RKO (cell line): ENCODE measurements at regions not wholly inside any gene's neighbourhood (a gene's known extent, or its start where the extent isn't known, plus 50 kb on each side); places are given as distances from the start of the nearest gene placed in this dataset.

ENCODE experiments used
- DNase-seq: peaks from one replicate; pipeline ENCODE4 v3.0.0-alpha.2; 2016; ENCODE audit warnings: low spot score

DNA sequence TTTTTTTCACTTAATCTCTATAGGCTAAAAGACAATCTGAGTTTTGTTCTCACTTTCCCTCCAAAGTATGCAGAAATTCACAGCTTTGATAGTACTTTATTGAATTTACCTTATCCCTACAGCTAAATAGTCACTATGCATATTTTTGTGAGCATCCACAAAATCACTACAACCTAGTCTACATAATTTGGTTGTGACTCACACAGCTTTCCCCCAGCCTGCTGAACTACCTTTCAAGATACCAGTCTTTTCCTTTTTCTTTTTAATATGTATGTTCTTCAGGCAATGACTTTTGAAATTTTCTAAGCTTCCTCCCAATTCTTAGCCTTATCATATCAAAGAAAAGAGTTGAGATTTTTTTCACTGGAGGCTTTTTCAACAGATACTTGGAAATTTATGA is 347.3 kb upstream of the CDH6 start:
- no peak for DNase-seq

DNA sequence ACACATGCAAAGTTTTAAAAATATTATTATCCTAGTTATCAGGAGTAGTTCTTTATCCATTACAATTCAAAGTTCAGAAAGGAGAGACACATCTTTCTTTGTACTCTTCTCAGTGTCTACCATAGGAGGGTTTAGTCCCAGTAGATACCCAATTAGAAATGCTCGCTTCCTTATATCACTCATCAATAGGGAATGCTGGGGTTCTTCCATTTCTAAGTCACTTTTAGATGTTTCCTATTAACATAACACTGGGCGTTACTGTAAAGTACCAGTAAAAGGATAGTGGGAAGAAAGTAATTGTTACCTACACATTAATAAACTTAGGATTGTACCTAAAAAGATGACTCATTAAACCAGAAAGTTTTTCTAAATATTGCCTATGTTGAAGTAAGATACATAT is 348.3 kb upstream of the CDH6 start:
- no peak for DNase-seq

DNA sequence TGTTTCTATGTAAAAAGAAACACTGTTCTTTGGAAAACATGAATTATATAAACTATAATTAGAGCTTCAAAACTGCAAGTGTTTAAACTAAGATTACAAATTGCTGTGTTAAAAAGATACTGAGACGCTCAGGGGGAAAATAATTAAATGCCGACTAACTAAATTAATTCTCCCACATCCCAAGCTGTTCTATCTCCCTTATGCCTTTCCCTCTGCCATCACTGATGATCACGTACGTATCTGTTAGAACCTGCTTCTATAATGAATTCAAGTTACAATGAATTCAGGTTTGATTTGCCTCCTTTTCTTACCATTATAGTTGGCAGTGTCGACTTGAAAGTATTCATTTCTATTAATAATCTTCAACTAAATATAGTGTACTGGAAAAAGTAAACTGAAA is 349.9 kb upstream of the CDH6 start:
- DNase-seq, result no peak

DNA sequence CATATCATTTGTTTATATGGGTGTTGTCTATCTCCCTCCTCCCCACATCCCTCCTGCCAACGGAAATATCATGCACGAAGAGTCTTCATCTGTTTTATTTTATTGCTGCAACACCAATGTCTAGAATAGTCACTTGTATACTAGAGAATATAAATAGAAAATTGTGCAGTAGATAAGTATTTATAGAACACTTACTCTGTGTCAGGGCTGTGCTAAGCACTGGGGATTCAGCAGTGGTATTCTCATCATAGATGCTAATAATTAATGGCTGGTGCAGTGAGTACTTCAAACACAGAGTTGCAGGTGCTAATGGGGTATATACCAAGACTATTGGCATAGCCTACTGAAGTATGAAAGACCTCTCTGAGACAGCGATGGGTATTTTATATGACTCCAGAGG is 353.5 kb upstream of the CDH6 start:
- DNase-seq, result no peak

DNA sequence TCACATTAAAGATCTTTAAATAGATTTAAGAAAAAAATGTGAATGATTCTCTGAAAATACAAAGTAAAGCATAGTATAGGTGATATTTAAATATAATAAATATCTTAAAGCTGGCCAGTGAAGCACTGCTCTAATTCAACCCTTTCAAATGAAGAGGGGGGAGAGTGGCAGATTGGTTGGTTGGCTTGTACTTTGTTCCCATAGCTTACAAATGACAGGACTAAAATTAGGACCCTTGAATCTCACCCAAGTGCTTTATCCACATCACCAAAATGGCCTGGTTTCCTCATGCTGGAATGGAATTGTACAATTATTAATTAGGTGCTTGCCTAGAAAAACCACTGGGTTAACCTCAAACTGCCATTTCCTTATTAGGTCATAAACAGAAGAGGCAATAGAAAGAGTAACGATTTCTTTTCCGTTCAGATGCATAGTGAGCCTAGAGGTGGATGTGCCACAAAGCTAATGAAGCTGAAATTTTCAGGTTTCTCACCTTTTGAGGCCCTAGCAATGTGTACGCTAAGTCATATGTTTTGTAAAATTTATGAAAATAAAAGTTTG is 354.5 kb upstream of the CDH6 start:
- DNase-seq, result no peak

DNA sequence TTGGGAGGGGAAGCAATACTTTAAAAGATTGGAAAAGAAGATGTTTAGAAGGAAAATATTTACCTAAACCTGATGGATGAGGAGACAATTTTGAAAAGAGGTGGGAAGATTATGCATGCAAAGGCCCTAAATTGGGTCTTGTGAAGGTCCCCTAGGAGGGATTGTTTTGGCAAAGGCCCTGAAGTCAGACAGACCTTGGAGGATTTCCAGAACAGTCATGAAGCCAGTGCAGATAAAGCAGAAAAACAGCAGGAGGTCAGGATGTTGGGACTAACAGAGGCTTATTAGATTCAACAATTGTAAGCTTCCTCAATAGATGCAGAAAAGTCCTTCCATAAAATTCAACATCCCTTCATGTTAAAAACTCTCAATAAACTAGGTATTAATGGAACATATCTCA is 361.0 kb upstream of the CDH6 start:
- no peak for DNase-seq

DNA sequence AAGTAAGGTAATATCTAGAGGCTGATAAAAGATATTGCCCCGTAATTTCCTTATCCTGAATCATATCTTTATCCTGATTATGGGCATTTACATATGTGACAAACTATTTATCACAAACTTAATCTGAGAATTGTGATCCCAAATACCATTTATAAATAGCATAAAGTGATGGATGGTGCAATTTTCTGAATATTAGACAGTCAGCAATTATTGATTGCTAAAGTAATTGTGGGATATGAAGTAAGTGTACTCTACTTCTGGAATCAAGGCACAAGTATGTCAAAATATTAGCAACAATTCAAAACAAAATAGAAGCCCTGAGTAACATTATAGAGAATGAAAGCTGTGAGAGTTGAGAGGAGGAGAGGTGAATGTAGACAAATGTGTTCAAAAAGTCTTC is 361.9 kb upstream of the CDH6 start:
- no peak for DNase-seq

DNA sequence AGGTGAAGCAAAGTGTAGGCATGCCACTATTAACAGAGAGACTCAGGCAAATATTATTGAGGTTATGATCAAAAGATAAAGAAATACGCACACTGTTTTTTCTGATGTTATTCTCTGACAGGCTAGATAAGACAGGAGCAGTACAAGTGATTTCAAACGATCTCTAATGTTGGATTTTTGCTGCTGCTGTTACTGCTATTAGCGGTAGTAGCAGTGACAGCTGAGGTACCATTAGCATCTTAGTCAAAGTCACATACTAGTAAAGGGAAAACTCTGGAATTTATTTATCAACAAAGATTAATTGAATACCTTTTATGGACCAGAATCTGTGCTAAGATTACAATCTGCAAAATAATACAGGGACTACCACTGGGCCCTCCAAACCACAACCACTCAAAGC is 362.4 kb upstream of the CDH6 start:
- no peak for DNase-seq

DNA sequence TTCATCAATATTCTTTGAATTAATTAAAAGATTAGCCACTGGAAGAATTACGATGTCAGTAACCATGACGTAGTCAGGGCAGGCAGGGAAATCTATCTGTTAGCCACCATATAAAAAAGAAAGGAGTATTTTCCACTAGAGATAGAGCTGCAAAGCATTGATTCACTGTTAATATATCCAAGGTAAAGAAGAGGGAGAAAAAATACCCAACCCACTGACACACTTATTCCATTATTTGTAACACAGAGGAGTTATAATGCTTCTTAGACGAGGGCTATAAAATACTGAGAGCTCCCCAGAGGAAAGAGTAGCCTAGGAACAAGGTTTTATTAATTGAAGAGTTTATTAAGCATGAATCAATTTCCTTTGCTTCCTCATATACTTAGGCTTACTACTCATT is 382.2 kb upstream of the CDH6 start:
- no peak for DNase-seq

DNA sequence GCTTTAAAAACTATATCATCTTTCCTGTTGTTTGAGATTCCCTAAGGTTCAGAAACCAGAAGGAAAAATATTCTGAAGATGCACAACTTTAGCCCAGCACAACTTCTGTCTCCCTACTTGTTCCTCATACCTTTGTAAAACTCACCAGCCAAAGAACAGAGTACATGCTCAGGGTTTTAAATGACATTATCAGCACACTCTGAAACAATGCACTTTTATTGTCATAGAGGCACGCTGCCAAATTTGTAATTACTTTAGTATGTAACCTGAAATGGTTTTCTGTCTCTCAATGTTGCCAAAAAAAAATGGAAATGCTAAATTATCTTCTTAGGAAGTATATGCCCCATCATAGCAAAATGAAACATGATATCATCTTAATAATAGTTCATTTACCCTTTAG is 383.6 kb upstream of the CDH6 start:
- no peak for DNase-seq

DNA sequence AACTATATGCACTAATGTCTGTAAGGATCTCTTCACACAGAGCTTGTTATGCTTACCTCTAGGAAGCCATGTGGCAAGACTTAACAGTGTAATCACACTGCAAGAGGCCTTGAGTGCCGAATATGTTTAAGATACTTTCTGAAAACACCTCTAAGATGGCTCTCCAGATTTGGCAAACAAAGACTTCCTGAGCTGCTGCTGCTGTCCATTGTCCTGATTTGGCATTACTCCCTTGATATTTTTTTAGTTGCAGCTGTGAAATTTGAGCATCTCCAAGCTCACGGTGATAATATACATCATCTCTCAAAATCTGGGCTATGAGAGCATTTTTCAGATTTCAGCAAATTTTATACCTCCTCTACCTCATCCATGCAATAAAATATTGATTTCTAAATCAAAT is 384.5 kb upstream of the CDH6 start:
- DNase-seq, result peak; percentile 31

DNA sequence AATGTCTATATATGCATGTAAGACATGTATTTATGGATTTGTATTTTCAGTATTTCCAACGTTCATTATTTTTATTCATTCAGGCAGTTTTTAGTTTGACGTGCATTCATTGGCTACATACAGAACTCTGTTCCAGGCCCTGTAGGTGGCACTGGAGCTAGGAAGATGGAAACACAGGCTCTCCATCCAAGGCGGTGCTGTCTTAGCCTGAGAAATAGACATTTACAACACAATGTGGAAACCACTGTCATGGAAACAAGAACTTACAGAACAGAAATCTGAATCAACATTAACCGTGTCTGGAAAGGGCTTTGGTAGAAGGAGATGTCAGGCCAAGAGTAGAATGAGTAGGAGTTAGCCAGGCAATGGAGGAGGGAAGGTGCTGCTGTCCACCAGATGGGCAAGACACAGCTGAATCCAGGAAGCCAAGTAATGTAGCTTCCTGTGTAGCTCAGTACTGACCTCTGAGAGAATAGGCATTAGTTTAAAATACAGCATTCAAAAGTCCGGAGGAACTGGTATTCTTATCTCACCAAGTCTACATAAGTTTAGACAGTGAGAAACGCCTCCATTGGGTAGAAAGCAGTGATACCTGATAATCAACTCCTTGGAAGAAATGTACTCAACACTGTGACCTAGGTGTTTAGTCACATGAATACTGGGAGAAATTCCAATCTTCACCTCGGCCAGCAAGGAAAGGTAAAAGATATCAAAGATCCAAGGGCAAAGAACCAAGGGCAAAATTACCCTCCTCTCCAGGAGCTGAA is 388.6 kb upstream of the CDH6 start:
- DNase-seq, result no peak

DNA sequence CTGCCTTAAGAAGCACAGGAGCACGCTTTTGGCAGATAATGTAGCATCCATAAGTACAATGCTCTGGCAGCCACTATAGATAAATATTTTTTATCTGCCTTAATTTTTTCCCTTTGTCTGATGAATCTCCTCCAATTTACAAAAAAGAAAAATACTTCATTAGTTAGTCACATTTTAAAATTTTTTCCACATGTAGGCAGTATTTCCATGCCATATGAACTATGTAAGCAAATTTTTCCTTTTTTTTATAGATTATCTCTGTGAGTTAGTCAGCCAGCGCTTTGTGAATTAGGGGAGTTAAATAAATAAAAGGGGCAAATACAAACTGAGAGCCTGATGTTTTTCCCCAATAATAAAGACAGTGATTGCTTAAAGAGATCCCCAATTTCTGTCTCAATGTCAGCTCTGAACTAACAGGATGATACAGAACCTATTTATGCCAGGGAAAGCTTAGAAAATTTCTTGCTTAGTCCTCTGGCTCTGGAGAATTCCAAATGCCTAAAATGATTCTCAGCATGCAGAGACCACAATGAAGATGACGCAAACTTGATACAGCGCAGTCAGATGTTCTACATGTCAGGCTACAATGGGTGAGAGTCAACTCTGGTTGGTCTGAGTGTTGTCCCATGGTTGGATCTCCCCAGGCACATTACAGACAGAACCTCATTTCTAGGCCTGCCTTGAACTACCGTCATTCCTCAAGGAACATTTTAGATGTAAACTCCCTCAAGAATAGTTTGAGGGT is 390.4 kb upstream of the CDH6 start:
- no peak for DNase-seq

DNA sequence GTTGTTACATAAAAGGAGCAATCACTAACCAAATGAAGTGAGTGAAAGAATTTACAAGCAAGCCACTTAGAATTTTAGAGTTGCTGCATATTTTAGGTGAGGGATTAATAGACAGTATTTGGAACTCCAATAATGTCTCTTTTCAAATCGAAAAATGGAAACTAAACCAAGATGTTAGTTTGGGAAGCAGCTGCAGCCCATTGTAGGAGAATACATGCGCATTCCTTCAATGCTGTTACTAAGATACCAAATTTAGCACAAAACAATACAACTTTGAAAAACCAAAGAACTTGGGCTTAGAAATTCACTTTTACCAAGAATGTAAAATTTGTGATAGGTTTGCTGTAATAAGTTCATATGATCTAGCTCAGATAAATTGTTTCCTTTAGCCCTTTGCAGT is 411.8 kb upstream of the CDH6 start:
- no peak for DNase-seq

DNA sequence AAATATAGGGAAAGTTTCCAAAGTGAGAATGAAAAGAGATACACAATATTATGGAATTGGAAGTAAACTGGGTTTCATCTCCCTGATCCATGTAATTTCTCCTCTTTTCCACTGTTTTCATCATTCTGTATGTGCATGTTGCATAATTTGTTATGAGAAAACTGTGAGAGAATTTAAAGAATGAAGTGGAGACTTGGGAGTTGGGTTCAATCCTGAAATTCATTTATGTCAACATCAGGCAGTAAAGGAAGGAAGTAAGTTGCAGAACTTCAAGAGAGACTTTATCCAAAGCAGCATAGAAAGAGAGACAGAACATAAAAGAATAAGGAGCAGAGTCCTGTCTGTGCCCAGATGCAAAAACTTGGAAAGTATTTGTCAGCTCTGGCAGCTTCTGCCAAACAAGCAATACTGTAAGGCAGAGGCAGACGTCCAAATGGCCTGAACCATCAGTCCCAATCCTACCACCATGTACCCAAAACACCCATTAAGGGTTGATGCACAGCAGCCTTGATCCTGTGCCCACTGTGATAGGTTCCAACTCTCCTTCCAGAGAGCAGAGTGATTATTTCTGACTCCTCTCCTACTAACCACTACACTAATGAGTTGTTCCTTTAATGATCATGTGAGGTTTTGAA is 425.3 kb upstream of the CDH6 start:
- DNase-seq, result no peak

DNA sequence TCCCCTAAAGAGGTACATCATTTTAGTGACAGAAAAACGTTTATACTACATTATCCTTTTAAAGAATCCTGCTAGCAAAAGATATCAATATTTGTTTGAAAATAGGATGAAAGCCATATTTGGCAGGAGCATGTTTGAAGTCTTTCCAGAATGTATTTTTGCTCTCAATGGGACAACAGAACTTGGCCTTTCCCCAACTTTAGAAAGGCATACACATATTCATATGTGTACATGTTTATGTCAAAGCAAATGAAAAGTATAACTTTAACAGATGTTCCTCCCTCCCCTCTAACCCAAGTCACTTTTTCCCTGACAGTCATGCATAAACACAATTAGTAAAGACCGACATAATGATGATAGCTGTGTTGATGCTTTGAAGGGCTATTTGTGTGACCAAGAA is 427.8 kb upstream of the CDH6 start:
- no peak for DNase-seq

DNA sequence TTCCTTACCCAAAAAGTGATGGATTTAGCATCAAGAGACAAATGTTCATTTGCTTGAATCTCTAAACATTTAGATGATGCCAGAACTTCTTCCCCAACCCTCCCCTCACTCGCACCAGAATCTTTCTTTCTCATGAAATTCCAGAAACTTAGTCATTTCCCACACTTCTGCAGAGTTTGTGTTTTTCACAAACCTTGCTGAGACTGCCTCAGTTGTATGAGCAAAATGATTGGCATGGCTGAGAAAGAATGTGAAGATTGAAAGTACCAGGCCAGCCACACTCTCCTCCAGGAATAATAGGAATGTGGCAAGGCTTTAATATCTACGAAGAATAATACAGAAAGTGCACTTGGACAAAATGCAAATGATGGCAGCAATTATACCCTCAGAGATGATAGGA is 428.3 kb upstream of the CDH6 start:
- DNase-seq, result no peak

DNA sequence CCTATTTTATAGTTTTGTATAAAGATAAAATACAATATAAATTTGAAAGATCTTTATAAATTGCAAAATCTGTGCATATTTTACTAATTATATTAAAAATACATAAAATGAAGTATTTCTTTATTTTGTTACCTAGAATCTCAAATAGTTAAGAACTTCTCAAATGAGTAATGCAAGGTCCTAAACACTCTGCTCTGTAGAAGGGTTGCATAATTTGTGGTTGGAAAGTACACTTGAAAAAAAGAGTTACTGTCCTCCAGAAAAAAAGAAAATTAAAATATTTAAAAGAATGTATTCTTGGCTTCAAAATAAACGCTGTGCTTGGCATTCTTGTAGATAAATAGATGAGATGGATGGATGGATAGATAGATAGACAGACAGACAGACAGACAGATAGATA is 428.8 kb upstream of the CDH6 start:
- DNase-seq, result no peak

DNA sequence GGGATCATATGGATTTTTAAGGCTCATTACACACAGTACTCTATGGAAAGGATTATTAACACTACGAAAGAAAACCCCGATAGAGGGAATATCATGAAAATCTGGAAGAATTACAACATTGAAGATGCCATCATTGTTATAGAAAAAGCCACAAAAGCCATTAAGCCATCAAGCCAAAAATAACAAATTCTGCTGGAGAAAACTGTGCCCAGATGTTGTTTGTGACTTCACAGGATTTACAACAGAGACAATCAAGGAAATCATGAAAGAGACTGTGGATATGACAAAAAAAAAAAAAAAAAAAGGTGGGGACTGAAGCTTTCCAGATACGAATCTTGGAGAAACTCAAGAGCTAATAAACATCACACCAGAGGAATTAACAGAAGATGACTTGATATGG is 433.8 kb upstream of the CDH6 start:
- no peak for DNase-seq

DNA sequence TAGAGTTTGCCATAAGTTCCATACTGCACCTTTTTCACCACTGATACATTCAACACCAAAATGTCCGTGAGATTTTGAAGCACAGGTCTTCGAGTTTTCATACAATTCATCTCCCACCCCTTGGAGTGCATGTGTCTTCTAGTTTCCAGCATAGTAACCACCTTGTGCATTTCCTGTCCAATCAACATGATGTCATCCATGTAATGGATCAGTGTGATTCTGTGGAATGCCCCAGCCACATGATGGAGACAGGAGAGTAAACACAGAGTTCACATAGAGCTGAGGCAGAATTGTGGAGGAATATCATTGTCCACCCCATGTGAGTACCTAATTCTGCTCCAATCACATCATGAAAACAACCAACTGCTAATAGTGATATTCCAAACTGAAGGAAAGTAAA is 441.5 kb upstream of the CDH6 start:
- DNase-seq, result no peak

DNA sequence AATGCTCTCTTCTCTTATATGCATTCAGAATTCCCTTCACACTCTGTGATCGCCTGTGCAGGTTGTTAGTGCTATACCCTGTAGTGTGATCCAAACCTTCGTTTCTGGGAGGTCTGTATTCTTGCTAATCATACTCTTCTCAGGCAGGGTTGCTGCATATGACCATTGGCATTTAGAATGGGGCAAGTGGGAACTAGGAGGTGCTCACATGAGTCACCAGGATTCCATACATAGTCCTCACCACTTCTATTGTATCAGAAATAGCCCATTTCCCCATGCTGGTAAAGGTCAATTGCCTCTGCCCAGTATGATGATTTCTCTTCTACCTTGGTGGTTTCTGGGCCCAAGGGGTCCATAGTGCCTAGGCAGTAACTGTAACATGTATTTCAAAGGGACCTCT is 443.5 kb upstream of the CDH6 start:
- DNase-seq, result peak; percentile 1

DNA sequence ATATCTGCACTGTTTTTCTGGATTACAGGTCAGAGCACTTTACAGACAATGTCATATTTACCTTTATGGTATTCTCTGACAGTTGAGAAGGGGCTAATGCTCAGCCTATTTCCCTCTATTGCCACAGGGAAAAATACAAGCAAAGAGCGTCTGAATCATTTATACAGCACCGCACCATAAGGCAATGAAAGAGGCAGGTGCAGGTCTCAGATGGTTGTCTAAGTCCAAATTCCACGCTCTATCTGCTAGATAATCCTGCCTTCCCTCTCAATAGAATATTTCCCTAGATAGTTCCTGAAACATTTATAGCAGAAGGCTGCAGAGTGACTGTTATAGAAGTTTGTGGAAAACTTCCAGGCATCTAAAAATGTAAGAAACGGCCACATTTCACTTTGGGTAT is 446.1 kb upstream of the CDH6 start:
- DNase-seq, result no peak

DNA sequence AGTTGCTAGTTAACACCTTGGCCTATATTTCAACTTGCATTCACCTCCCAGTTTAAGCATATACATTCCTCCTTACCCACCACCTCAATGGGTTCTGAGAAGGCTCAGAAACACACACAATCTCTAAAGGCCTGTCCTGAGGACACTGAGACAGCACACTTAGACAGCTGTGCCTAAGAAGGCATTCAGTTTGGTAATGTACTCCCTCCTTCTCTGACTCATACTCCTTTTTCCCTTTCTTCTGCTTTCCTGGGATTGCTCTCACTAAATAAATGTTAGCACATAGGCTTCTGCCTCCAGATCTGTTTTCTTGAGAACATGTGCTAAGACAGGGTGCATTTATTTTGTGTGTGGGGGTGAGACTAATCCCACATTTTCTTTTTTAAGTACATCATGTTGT is 456.8 kb upstream of the CDH6 start:
- DNase-seq, result no peak
